IPS-20b (cell line): ENCODE measurements at regions not wholly inside any gene's neighbourhood (a gene's known extent, or its start where the extent isn't known, plus 50 kb on each side); places are given as distances from the start of the nearest gene placed in this dataset.

Experiments used
- H3K27ac ChIP-seq: one replicate; pipeline ENCODE4 v1.5.1; 2013; ENCODE audit warnings: low read length
- H3K27me3 ChIP-seq: 2 replicates; pipeline ENCODE4 v1.6.1; 2013; ENCODE audit warnings: mild to moderate bottlenecking, low read length, inconsistent platforms; ENCODE audit not compliant: insufficient read depth
- H3K36me3 ChIP-seq: 2 replicates; pipeline ENCODE4 v1.6.1; 2013; ENCODE audit warnings: low read depth, mild to moderate bottlenecking, inconsistent platforms, low read length, moderate library complexity; ENCODE audit not compliant: insufficient read depth
- H3K4me1 ChIP-seq: 2 replicates; pipeline ENCODE4 v1.6.1; 2013; ENCODE audit warnings: mild to moderate bottlenecking, control low read depth, inconsistent platforms, low read length, moderate library complexity; ENCODE audit not compliant: insufficient read depth
- H3K4me3 ChIP-seq: 2 replicates; pipeline ENCODE4 v1.5.1; 2013; ENCODE audit warnings: mild to moderate bottlenecking, low read length, inconsistent platforms
- H3K9ac ChIP-seq: 2 replicates; pipeline ENCODE4 v1.6.1; 2013; ENCODE audit warnings: low read depth, mild to moderate bottlenecking, inconsistent platforms, low read length, moderate library complexity
- H3K9me3 ChIP-seq: 2 replicates; pipeline ENCODE4 v1.6.1; 2013; ENCODE audit warnings: mild to moderate bottlenecking, low read depth, low read length, inconsistent platforms; ENCODE audit not compliant: insufficient read depth

DNA sequence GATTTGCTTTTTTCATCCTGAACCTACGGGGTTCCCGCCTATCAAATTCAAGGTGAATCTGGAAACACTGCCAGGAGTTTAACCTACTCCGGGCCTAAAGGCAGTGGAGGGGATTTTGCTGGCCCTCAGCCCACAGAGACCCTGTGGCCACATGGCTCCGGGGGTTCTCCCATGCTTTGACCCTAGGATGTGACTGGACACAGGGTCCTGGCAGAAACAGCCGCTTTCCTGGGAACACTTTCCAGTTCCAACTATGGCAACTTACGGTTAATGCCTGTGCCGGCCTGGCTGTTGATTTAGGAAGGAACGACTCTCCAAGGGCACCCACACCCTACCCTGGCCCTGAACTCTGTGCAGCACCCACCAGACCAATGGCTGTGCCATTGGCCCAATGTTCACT is 141.7 kb upstream of the RPS6KA2 start:
- H3K9me3 ChIP-seq, result no peaks in the 10 kb centered on the region
- H3K27ac ChIP-seq, result no peak overlapping the region
- H3K4me1 ChIP-seq, result peaks cover 25% of the 10 kb centered on the region
- no peaks in the 10 kb centered on the region for H3K27me3 ChIP-seq
- H3K4me3 ChIP-seq, result no peak overlapping the region
- no peaks in the 10 kb centered on the region for H3K36me3 ChIP-seq
- H3K9ac ChIP-seq, result no peak overlapping the region

DNA sequence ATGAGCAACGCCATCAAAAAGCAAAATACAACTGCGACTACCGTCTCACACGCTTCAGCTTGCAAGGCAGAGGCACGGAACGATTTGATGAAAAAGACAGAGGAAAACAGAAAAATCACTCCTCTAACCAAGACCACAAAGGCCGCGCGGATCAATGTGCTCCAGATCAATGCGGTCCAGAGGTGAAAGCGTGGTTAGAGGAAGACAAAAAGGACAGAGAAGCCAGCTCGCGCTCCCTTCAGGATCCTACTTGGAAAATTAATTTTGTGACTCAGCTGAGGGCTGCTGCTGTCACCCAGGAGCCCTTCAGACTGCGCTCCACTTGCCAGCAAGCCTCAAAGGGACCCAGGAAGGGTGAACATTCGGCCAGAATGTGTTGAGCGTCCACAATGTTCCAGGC is 140.2 kb upstream of the RPS6KA2 start:
- no peak overlapping the region for H3K4me3 ChIP-seq
- H3K36me3 ChIP-seq, result no peaks in the 10 kb centered on the region
- no peaks in the 10 kb centered on the region for H3K27me3 ChIP-seq
- H3K27ac ChIP-seq, result no peak overlapping the region
- H3K4me1 ChIP-seq, result peaks cover 25% of the 10 kb centered on the region
- no peaks in the 10 kb centered on the region for H3K9me3 ChIP-seq
- H3K9ac ChIP-seq, result peak overlapping the region; percentile 34; the same call in 1 of the 2 replicates

DNA sequence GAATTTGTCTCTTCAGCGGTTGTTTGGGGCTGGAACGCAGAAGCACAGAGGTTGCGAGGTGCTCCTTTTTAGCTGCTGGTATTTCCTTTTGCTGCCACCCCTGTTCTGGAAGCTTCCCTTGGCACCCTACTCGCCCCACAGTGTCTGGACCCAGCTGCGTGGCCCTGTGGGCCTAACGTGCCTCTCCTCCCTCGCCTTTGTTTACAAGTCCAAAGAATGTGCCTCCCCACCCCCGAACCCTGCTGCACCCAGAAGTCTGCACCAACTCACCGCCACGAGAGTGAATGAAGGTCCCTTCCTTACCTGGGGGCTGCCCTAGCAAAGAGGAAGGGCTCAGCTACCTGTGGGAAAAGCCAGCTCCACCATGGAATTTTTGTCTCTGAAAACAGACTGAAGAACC is 139.7 kb upstream of the RPS6KA2 start:
- Histone ChIP-seq H3K36me3 (no peaks in the 10 kb centered on the region), H3K9me3 (no peaks in the 10 kb centered on the region), H3K4me1 (peaks cover 25% of the 10 kb centered on the region), H3K4me3 (no peak overlapping the region), H3K27ac (no peak overlapping the region), H3K27me3 (no peaks in the 10 kb centered on the region), H3K9ac (peak overlapping the region; percentile 34; the same call in 1 of the 2 replicates)

DNA sequence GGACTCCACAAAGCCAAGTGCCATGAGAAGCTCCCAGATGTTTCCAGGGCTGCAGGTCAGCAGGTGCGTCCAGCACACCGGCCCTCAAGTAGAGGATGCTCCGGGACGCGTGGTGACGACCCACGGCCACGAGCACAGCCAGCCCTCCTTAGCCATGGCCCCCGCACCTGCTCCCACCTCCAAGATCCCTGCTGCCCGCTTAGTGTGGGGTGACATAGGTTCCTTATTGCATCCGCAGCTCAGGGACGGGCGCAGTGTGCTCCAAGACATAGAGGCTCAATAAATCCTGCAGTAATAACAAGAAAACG is 138.1 kb upstream of the RPS6KA2 start:
- no peak overlapping the region for H3K27ac ChIP-seq
- peaks cover 12% of the 10 kb centered on the region for H3K4me1 ChIP-seq
- no peaks in the 10 kb centered on the region for H3K36me3 ChIP-seq
- H3K9me3 ChIP-seq, result no peaks in the 10 kb centered on the region
- no peaks in the 10 kb centered on the region for H3K27me3 ChIP-seq
- H3K4me3 ChIP-seq, result no peak overlapping the region
- H3K9ac ChIP-seq, result no peak overlapping the region

DNA sequence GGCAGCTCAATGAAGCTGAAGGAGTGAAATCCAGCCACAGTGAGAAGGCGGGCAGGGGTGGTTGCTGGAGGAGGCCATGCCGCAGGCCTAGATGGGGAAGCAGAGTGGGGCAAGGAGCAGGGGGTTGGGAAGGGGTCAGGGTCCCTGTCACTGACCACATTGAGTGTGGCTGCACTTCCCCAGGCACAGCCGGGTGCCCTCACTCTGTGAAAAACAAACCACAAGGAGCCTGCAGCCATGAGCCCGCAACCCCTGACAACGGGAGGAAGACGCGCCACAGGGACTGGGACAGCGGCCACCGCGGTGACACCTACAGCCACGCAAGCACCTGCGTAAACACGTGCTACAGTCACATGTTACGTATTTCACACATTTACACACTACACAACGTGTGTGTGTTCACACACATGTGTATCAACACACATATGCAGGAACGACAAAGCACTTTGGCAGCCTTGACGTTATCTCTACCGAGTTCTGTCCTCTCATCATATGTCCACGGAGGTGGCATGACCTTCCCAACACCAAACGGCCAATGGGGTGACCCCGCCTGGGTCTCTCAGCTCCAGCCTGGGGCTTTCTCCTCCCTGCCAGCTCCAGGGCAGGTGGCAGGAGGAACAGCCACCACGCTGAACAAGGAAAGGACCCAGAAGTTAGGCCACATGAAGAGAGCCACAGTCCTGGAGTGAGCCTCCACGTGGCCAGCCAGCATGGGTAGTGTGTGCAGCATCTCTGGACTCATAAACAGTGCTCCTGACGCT is 137.6 kb upstream of the RPS6KA2 start:
- no peaks in the 10 kb centered on the region for H3K27me3 ChIP-seq
- H3K9me3 ChIP-seq, result no peaks in the 10 kb centered on the region
- no peaks in the 10 kb centered on the region for H3K36me3 ChIP-seq
- H3K4me3 ChIP-seq, result no peak overlapping the region
- H3K4me1 ChIP-seq, result peaks cover 12% of the 10 kb centered on the region
- no peak overlapping the region for H3K9ac ChIP-seq
- no peak overlapping the region for H3K27ac ChIP-seq

GRCh38 chr6:166763606-166764472 is 136.8 kb upstream of the RPS6KA2 start:
- no peak overlapping the region for H3K4me3 ChIP-seq
- H3K4me1 ChIP-seq, result peaks cover 12% of the 10 kb centered on the region
- no peak overlapping the region for H3K9ac ChIP-seq
- H3K9me3 ChIP-seq, result no peaks in the 10 kb centered on the region
- H3K27me3 ChIP-seq, result no peaks in the 10 kb centered on the region
- H3K27ac ChIP-seq, result no peak overlapping the region
- no peaks in the 10 kb centered on the region for H3K36me3 ChIP-seq

DNA sequence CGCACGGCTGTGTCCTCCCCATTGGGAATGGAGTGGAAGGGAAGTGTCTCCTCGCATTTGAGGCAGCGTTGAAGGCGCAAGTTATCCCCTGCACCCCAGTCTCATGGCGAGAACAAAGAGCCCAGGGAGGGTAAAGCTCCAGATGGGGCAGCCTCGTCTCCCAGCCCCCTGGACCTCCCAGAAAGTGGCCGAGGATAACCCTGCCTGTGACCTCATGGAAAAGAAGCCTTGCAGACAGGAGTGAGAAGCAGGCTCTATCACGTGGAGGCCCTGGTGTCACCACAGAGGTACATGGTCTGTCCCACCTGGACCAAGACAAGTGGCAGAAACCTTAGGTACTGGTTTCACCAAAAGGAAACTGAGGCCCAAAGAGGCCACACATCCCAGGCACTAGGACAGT is 134.8 kb upstream of the RPS6KA2 start:
- 0 out of 2 replicates have a peak, but pooled peaks cover 6% of the 10 kb centered on the region for H3K27me3 ChIP-seq
- H3K9me3 ChIP-seq, result no peaks in the 10 kb centered on the region
- peaks cover 20% of the 10 kb centered on the region for H3K4me1 ChIP-seq
- H3K27ac ChIP-seq, result no peak overlapping the region
- H3K36me3 ChIP-seq, result no peaks in the 10 kb centered on the region
- H3K9ac ChIP-seq, result no peak overlapping the region
- H3K4me3 ChIP-seq, result no peak overlapping the region

DNA sequence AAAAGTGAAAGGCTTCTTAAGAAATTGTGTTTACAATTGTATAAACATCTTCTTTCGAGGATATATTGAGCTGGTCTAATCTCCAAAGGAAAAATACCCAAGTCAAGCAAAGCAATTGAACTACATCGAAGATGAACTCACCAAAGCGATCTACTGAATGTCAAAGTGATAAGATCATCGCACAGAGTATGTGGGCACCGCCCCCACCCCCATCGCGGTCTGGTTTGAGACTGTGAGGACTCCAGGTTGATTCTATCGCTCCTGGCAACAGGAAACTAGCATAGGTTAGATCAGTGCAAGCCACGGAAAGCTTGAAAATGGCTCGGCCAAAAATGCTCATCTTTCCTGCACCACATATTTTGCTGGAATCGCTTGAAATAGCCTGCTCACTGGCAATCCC is 133.2 kb upstream of the RPS6KA2 start:
- Histone ChIP-seq H3K4me3 (no peak overlapping the region), H3K9me3 (no peaks in the 10 kb centered on the region)

GRCh38 chr6:166758136-166758704 is 131.2 kb upstream of the RPS6KA2 start:
- Histone ChIP-seq H3K27me3 (0 out of 2 replicates have a peak, but pooled peaks cover 6% of the 10 kb centered on the region), H3K4me3 (peak overlapping the region; percentile 34; the same call in 1 of the 2 replicates), H3K4me1 (peaks cover 21% of the 10 kb centered on the region), H3K9me3 (no peaks in the 10 kb centered on the region), H3K9ac (no peak overlapping the region), H3K27ac (no peak overlapping the region), H3K36me3 (no peaks in the 10 kb centered on the region)

More for the DNA sequence above, 133.2 kb upstream of the RPS6KA2 start:
- Histone ChIP-seq H3K36me3 (no peaks in the 10 kb centered on the region), H3K27ac (no peak overlapping the region), H3K27me3 (0 out of 2 replicates have a peak, but pooled peaks cover 6% of the 10 kb centered on the region), H3K4me1 (peaks cover 16% of the 10 kb centered on the region), H3K9ac (no peak overlapping the region)

DNA sequence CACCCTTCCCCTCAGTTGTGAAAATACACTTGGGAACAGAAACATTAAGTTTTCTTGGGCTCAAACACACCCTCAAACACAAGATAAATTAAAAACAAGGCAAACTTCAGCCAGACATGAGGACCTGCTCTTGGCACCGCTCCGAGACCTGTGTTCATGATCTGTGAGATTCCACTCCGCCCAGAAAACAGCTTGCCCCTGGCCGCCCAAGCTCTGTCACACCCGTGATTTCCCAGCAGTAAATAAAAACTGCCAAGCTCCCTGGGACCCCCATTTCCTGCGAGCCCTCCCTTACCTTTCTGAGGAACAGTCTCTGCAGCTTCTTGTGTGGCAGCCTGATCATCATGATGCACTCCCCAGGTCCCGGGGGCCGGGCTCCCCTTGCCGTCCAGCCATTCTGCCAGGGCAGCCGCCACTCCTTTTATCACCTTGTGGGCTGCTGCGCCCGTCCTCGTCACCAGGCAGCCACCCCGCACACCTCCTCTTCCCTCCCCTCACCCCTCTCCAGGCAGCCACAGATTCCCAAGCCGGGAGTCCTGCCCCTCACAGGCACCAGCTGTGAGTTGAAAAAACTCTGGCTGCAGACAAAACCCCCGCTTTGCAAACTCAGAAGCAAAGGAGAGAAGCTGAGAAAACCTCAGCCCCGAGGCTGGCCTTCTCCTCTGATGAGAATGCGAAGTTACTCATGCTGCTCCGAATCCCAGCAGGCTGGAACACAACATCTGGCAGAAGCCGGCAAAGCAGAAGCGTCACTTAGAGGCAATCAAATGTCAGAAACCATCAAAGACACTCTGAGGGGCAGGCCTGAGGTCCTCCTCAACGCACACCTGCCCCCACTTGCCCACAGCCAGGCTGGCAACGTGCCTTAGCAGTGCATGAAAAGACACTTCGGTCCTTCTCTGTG is 130.4 kb upstream of the RPS6KA2 start:
- no peaks in the 10 kb centered on the region for H3K36me3 ChIP-seq
- peak overlapping the region; percentile 34; the same call in 1 of the 2 replicates for H3K4me3 ChIP-seq
- 0 out of 2 replicates have a peak, but pooled peaks cover 6% of the 10 kb centered on the region for H3K27me3 ChIP-seq
- no peak overlapping the region for H3K9ac ChIP-seq
- H3K27ac ChIP-seq, result no peak overlapping the region
- no peaks in the 10 kb centered on the region for H3K9me3 ChIP-seq
- H3K4me1 ChIP-seq, result peaks cover 21% of the 10 kb centered on the region
